ENCODE measurements at regions not wholly inside any gene's neighbourhood (a gene's known extent, or its start where the extent isn't known, plus 50 kb on each side); places are given as distances from the start of the nearest gene placed in this dataset.
"Not testable (repeated sequence)": the region's sequence is repeated elsewhere in the genome, so short reads cannot be mapped to it uniquely, and the experiment has no call there.

DNA sequence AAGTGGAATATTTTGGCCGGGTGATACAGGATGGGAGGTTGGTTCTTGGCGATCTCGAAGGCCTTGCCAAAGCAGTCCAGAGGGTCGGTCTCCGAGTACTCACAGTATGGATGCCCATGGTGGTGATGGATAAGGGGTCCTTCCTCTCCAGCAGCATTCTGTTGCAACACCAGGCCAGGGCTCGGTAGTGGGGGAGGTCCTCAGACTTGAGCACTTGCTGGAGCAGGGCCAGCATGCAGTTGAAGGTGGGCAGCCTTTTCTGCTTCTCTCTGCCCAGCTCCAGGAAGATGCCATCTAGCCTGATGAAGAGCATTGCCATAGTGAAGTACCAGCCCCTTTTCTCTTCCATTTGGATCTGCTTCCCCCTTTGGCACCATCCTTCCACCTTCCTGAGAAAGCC is 99.4 kb upstream of the MCHR2 start:
- DNase-seq (ENCODE audit: low read depth), result no peak

DNA sequence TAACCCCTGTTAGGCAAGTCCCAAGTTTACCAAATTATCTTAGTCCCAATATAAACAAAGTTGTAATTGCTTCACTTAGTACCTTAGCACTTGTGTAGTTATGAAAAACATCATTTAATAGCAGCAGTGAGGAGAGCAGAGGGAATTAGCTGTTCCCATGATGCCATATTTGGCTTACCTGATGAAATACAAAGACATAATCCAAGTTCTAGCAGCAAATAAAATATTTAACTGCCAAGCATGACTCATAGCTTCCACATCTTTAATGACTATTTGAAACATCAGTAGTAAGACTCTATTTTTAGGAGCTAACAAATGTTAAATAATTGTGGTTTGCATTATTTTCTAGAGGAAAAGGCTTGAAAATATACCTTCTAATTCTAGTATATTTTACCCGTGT is 94.0 kb upstream of the MCHR2 start:
- no peak for DNase-seq (ENCODE audit: low read depth)

GRCh38 chr6:100084991-100085364 is 91.0 kb upstream of the MCHR2 start:
- DNase-seq (ENCODE audit: low read depth), result no peak

GRCh38 chr6:100084316-100084990 is 90.4 kb upstream of the MCHR2 start:
- no peak for DNase-seq (ENCODE audit: low read depth)

- no peak for DNase-seq (ENCODE audit: low read depth)
These were observed 84.5 kb upstream of the MCHR2 start for GRCh38 chr6:100078509-100078908.

GRCh38 chr6:100065348-100065747 is 71.3 kb upstream of the MCHR2 start:
- DNase-seq (ENCODE audit: low read depth), result no peak

- no peak for DNase-seq (ENCODE audit: low read depth)
These were observed 68.6 kb upstream of the MCHR2 start for GRCh38 chr6:100062621-100063020.

- no peak for DNase-seq (ENCODE audit: low read depth)
These were observed 63.9 kb upstream of the MCHR2 start for GRCh38 chr6:100057941-100058340.

DNA sequence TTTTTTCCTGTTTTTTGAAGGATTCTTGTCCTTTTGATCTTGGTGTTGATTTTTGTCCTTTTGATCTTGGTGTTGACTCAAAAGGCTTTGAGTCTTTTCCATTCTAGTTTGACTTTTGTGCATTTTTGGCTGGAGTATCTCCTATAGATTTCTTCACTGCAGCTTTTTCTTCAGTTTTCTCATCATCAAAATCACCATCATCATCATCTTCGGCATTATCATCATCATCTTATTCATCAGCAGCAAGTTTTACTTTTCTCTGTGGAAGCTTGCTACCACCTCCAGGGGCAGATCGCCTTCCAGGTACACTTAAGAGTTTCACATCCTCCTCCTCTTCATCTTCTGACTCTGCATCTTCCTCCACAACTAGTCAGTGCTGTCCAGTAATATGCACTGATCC is 56.5 kb upstream of the MCHR2 start:
- DNase-seq (ENCODE audit: low read depth), result no peak

DNA sequence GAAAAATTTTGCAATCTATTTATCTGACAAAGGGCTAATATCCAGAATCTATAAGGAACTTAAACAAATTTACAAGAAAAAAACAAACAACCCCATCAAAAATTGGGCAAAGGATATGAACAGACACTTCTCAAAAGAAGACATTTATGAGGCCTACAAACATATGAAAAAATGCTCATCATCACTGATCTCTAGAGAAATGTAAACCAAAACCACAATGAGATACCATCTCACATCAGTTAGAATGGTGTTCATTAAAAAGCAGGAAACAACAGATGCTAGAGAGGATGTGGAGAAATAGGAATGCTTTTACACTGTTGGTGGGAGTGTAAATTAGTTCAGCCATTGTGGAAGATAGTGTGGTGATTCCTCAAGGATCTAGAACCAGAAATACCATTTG is 49.9 kb upstream of the MCHR2 start:
- DNase-seq (ENCODE audit: low read depth), result not testable (repeated sequence)

Data from activated T-cell treated with anti-CD3 and anti-CD28 coated beads for 24 hours (primary cell).